HEK293T (cell line): ENCODE measurements at regions not wholly inside any gene's neighbourhood (a gene's known extent, or its start where the extent isn't known, plus 50 kb on each side); places are given as distances from the start of the nearest gene placed in this dataset.

ENCODE experiments used
- CTCF ChIA-PET: fragments of 350-600 bp; formaldehyde crosslinking; extraction: SDS; loops from one replicate; lab custom pipeline; 2021; ENCODE audit warnings: antibody characterized with exemption, inconsistent platforms; lab: Yijun Ruan, JAX
- POLR2A ChIA-PET: fragments of 350-600 bp; formaldehyde crosslinking; extraction: SDS; loops from one replicate; lab custom pipeline; 2020; ENCODE audit warnings: antibody characterized with exemption, inconsistent platforms; lab: Yijun Ruan, JAX
- DNase-seq: peaks from one replicate; pipeline ENCODE4 v3.0.0; 2012; ENCODE audit warnings: mixed read lengths; ENCODE audit errors: extremely low spot score
- ARNT ChIP-seq: fragments of 450-650 bp; IDR thresholded peaks from 2 replicates; pipeline ENCODE4 v1.6.1; 2017; ENCODE audit warnings: mild to moderate bottlenecking
- BHLHE40 ChIP-seq: fragments of 450-650 bp; IDR thresholded peaks from 2 replicates; pipeline ENCODE4 v1.6.1; 2016; ENCODE audit warnings: mild to moderate bottlenecking, moderate library complexity, borderline replicate concordance
- CTBP1 ChIP-seq: fragments of 450-650 bp; IDR thresholded peaks from 2 replicates; pipeline ENCODE4 v1.6.1; 2016; ENCODE audit warnings: borderline replicate concordance
- ELF4 ChIP-seq: fragments of 450-650 bp; IDR thresholded peaks from 2 replicates; pipeline ENCODE4 v1.6.1; 2017; ENCODE audit warnings: antibody characterized with exemption
- FOXA1 ChIP-seq: fragments of 450-650 bp; IDR thresholded peaks from 2 replicates; pipeline ENCODE4 v1.6.1; 2016; ENCODE audit warnings: mild to moderate bottlenecking
- FOXK2 ChIP-seq: fragments of 450-650 bp; IDR thresholded peaks from 2 replicates; pipeline ENCODE4 v1.6.1; 2016; ENCODE audit warnings: mild to moderate bottlenecking
- FOXM1 ChIP-seq: fragments of 450-650 bp; IDR thresholded peaks from 2 replicates; pipeline ENCODE4 v1.6.1; 2017; ENCODE audit warnings: mild to moderate bottlenecking, borderline replicate concordance
- HDGF ChIP-seq: fragments of 450-650 bp; IDR thresholded peaks from 2 replicates; pipeline ENCODE4 v1.6.1; 2017; ENCODE audit warnings: antibody characterized with exemption, borderline replicate concordance
- L3MBTL2 ChIP-seq: fragments of 450-650 bp; conservative IDR thresholded peaks from 2 replicates; pipeline ENCODE4 v1.6.1; 2016; ENCODE audit warnings: mild to moderate bottlenecking
- LEF1 ChIP-seq: fragments of 450-650 bp; IDR thresholded peaks from 2 replicates; pipeline ENCODE4 v1.6.1; 2017; ENCODE audit warnings: mild to moderate bottlenecking, borderline replicate concordance
- NFRKB ChIP-seq: fragments of 450-650 bp; IDR thresholded peaks from 2 replicates; pipeline ENCODE4 v1.6.1; 2016; ENCODE audit warnings: mild to moderate bottlenecking, moderate library complexity
- PKNOX1 ChIP-seq: fragments of 450-650 bp; IDR thresholded peaks from 2 replicates; pipeline ENCODE4 v1.6.1; 2016
- SP1 ChIP-seq: fragments of 450-650 bp; IDR thresholded peaks from 2 replicates; pipeline ENCODE4 v1.6.1; 2017
- SUZ12 ChIP-seq: fragments of 450-650 bp; IDR thresholded peaks from 2 replicates; pipeline ENCODE4 v1.6.1; 2016; ENCODE audit warnings: mild to moderate bottlenecking
- TARDBP ChIP-seq: fragments of 450-650 bp; IDR thresholded peaks from 2 replicates; pipeline ENCODE4 v1.6.1; 2016
- ZNF384 ChIP-seq: fragments of 450-650 bp; IDR thresholded peaks from 2 replicates; pipeline ENCODE4 v1.6.1; 2016

DNA sequence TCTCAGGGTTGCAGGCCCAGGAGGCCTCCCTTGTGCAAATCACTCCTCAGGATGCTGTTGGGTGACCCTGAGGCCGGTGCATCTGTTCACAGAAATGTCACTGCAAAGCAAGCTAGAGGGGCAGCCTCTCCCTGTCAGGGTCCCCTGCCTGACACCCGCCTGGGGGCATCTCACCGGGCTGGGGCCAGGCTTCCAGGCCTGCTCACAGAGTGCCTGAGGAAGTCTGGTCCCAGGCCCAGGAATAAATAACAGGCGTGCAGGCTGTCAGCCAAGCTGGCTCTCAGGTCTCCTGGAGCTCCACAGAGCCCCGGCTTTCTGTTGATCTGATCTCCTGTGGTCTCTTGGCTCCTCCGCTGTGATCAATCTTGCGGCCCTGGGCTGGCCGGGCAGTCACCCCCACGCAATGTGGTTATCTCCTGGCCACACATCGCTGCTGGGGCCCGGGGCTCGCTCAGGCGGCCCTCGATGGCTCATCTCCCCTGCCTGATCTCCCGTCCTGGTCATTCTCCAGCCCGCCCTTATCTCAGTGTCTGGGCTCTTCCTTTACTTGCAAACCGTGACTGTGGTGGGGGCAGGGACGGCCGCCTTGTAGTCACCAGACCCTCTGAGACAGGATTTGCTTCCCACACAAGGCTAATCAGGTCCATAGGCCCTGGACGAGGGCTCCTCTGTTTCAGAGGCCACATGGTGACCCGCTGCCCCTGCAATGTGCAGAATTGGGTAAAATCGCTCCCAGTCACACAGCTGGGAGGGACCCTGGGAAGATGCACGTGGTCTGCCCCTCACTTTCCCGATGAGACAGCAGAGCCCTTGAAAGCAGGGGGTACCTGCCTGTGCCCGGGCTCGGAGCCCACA is 231.2 kb upstream of the GSE1 start:
- ChIA-PET POLR2A (no interaction called here), CTCF (interaction anchor here (0.6 kb wide), 1 partner anchor 338 kb away, joined by 4 read pairs; no protein-coding TSS in a partner anchor)
- DNase-seq: no peak
- TF ChIP-seq SP1 (no peak), PKNOX1 (no peak), CTBP1 (no peak), LEF1 (no peak), NFRKB (no peak), FOXK2 (no peak), BHLHE40 (no peak), HDGF (no peak), FOXA1 (no peak), ELF4 (no peak), ARNT (no peak), TARDBP (no peak), ZNF384 (no peak), SUZ12 (no peak), L3MBTL2 (no peak), FOXM1 (no peak)

DNA sequence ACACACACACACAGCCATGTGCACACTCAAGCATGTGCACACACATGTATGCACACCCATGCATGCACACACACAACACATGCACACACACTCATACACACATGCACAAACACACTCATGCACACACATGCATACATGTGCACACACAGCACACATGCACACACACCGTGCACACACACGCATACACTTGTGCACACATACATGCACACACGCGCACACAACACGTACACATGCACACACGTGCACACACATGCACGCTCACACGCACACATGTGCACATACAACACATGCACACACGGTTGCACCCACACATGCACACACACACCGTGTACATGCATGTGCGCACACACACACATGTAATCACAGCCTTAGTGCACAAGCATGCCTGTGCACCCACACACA is 230.4 kb upstream of the GSE1 start:
- ChIA-PET CTCF (no interaction called here), POLR2A (no interaction called here)

DNA sequence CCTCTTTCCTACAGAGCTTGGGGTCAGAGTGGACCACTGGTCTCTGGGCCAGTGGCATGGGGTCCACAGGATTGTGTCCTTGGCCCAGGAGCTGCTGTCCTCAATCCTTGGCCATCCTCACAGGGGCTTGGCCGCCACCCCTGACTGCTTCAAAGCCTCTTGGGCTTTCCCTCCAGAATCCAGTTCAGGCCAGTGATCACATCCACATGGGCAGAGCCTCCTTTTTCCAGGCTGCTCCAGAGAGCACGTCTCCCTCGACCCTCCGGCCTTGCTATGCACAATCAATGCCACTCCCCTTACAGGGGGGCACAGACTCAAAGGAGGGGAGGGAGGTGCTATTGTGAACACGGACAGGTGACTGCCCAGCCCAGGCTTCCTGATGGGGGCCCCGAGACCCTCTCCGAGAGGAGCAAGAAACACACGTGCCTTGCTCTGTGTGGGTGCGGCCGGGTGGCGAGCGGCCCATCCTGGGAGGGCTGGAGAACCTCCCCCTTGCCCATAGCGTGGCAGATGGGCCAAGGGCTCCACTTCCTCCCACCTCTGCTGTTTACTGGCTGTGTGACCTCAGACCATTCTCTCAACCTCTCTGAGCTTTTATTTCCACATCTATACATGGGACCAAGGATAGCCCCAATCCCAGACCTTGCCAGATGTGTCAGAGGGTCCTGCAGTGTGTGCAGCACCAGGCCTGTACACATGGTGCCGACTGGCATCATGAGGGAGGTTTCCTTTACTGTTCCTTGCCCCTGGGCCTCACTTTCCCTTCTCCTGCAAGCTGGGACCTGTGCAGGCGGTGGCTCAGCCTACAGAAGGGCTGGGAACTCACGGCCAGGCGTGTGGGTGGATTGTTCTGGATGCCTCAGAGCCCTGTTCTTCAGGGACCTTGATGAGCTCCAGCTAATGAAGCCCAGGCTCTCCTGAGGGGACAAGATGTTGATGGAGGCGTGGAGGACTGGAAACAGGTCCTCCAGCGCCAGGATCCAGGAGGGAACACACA is 229.0 kb upstream of the GSE1 start:
- DNase-seq: no peak
- POLR2A ChIA-PET: no interaction called here
- no peak for TF ChIP-seq TARDBP
- CTCF ChIA-PET: no interaction called here

More for the DNA sequence above, 230.4 kb upstream of the GSE1 start:
- TF ChIP-seq NFRKB (no peak), FOXA1 (no peak), CTBP1 (no peak), HDGF (no peak), FOXM1 (no peak), ELF4 (no peak), ARNT (no peak), SP1 (no peak)
- no peak for DNase-seq

GRCh38 chr16:85384833-85385462 is 228.2 kb upstream of the GSE1 start:
- TF ChIP-seq HDGF (no peak), SUZ12 (no peak), ELF4 (no peak), L3MBTL2 (no peak), PKNOX1 (no peak), BHLHE40 (no peak), ARNT (no peak), LEF1 (no peak), FOXA1 (no peak), ZNF384 (no peak), CTBP1 (no peak), FOXM1 (no peak), NFRKB (no peak), FOXK2 (no peak), TARDBP (no peak), SP1 (no peak)
- ChIA-PET CTCF (no interaction called here), POLR2A (no interaction called here)
- DNase-seq: no peak

- CTCF ChIA-PET: no interaction called here
- POLR2A ChIA-PET: no interaction called here
- no peak for DNase-seq
- TF ChIP-seq CTBP1 (no peak), SUZ12 (no peak), FOXM1 (no peak), PKNOX1 (no peak), SP1 (no peak), FOXK2 (no peak), TARDBP (no peak), ELF4 (no peak), HDGF (no peak)
These were observed 227.4 kb upstream of the GSE1 start for GRCh38 chr16:85385463-85386331.
